HG02571 (cell line): ENCODE measurements at regions not wholly inside any gene's neighbourhood (a gene's known extent, or its start where the extent isn't known, plus 50 kb on each side); places are given as distances from the start of the nearest gene placed in this dataset.
"Not testable (repeated sequence)": the region's sequence is repeated elsewhere in the genome, so short reads cannot be mapped to it uniquely, and the experiment has no call there.

Experiments
- ATAC-seq: cut with Tn5 transposase; IDR thresholded peaks from one replicate; pipeline ENCODE4 v1.9.1; 2021; ENCODE audit warnings: mild to moderate bottlenecking, moderate library complexity; ENCODE audit not compliant: unreplicated experiment

DNA sequence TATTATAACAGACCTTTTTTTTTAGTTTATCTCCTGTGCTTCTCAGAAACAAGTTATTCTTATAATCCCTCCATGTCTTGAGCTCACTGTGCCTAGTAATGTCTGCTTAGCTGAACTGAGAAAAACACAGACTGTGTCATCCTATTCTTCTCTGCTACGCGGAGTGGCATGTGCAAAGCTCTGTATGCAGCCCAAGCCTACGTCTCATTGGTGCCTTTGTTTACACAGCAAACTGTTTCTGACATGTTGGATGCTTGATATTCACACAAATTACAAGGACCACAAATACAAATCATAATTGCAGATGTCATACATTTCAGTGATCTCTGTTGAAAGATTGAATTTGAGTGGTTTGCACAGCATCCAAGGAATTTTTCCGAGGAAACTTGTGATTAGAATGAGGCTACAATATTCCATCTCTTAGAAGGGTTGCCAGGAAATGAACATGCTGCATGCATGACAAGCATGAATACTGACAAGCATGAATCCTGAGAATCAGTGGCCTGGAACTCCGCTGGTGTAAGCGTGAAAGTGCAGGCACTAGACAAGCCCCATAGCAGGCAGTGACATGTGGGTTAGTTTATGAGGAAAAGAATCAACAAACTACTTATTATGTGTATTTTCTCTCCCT, 128.4 kb upstream of the SGK1 start:
- no peak for ATAC-seq

DNA sequence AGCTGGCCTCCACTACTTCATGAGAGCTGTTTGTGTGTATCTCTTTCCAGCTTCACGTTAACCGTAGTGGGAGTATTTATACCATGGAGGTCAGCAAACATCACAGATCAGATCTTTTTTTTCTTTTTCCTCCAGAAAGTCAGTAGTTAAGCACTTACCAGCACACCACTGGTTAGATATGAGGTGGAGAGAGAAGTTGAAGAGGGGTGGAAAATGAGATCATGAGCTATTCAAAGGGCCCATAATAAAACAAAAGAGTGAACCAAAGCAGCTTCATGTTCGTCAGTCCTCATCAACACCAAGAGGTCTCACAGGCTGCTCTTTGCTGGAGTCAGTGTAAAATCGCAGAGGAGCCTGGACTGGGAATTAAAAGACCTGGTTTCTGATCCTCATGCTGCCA, 125.1 kb upstream of the SGK1 start:
- ATAC-seq, result no peak

DNA sequence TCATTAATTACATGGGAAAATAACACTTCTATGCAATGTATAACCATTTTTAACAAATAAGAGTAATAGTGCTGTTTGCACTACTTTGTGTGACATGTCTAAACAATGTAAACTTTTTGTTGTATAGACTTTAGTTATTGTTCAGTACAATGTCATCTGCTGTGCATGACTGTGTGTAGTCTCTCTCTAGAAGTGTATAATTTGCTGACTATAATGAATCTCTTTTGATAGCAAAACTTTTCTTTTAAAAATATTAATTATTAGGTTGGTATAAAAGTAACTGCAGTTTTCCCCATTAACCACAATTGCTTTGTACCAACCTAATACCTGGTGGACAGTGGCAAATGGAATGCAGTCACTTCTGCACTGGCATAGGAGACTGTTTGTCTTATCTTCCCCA, 124.2 kb upstream of the SGK1 start:
- no peak for ATAC-seq

DNA sequence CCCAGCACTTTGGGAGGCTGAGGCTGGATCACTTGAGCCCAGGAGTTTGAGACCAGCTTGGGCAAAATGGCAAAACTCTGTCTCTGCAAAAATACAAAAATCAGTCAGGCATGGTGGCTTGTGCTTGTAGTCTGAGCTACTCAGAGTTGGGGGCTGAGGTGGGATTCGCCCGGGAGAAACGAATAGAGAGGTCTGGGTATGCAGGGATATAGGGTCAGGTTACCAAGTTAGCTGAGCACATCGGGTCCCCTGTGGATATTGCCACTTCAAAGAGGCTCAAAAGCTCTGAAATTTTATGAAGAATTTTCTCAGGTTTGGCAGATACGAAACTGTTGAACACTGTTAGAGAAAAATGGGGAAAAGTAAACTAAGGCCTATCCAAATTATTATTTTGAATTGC, 120.9 kb upstream of the SGK1 start:
- ATAC-seq, result no peak

DNA sequence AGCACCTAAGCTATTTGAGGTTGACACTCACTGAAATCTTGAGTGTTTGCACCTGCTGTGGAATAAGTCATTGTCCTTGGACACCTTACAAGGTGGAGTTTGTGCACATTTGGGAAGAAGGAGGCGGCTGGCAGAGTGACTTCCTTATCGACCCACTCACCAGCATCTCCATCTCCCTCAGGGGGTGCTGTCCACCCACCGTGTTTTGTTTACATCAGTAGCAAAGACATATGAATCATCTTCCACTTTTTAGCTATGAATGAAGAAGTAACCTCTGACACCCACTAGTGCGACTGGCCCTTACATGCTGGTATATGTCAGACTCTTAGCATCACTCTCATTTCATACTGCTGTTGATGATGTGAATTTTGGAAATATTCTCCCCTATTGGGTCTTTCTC, 119.5 kb upstream of the SGK1 start:
- peak; percentile 59 for ATAC-seq

DNA sequence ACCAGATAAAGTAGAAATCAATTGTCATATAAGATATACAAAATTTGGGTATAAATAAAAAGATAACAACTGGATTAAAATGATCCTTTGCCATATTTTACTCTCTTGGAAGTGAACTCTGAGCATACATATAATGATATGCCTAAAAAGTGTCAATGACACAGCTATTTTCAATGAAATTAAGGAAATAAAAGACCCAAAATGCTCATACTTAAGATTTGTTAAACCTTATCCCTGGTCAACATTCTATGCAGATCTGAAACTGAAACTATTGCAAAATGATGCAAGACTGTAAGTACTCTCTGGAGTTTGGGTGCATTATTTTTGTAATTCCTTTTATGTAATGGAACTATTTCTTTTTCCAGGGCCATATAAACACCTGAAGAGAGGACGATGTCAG, 119.0 kb upstream of the SGK1 start:
- ATAC-seq, result no peak

DNA sequence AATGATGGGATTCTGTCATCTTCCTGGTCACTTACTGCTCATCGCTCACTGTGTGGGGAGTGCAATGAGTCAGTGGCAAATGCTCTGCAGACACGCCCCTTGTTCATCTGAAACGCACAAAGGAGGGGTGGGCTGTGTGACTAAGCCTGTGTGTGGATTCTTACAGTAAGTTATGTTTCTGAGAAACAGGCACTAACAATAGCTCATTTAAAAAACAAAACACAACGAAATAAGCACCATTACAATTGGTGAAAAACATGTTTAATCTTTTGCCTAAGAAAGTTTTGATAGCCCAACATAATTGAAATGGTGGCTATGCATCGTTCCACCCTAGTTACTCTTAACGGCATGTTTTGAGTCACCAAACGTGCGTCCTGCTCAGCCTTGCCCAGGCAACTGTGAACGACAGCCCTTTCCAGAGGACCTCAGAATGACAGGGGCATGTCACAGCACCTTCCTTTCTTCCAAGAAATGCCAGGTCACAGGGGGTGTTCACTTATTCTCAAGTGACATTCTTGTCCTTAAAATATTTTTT, 118.4 kb upstream of the SGK1 start:
- ATAC-seq, result peak; percentile 82

DNA sequence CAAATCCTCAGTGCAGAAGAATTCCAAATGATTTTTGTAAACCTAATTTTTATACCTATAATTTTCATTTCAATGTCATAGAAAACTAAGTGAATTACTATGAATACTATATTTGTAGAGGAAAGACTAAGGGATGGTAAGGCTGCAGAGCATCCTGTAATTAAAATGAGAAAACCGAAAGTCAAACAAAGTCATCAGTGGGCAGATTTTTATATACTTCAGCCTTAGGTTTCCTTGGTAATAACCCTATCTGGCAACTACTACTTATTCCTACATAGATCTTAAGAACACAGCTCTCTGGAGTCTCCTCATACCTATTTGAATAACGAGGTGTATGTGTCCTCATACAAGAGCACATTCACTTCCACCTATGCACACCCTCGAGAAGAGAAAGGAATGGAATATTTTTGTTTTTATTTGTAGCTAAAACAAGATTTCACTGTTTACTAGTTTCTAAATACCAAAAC, 117.9 kb upstream of the SGK1 start:
- ATAC-seq, result no peak

DNA sequence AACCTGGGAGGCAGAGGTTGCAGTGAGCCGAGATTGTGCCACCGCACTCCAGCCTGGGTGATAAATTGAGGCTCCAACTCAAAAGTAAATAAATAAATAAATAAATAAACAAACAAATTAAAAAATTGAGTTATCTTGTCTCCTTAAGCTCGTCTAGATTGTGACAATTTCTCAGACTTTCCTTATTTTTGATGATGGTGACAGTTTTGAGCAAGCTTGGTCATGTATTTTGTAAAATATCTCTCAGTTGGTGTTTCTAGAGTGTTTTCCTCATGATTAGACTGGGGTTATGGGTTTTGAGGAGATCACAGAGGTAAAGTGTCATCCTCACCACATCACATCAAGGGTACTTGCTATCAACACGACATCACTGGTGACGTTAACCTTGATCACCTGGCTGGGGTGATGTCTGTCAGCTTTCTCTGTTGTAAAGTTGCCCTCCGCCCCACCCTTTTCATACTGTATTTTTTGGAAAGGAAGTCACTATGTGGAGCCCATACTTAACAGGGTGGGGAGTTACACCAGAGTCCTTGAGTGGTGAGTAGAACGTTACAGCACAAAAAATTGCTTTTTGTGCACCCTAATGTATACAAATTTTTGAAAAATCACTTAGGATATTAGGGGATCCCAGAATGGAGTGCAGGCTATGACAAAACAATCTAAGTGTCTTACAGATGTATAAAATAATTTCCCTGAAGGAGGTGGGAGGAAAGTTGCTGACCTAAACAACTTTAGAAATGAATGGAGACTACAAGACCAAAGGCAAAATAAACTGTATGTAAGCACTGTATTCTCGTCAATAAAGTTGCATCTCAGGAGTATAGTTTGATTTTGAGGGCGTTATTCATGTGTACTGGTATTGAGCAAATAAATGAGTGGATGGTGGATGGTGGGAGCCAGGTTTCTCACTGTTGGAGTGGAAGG, 116.4 kb upstream of the SGK1 start:
- no peak for ATAC-seq

DNA sequence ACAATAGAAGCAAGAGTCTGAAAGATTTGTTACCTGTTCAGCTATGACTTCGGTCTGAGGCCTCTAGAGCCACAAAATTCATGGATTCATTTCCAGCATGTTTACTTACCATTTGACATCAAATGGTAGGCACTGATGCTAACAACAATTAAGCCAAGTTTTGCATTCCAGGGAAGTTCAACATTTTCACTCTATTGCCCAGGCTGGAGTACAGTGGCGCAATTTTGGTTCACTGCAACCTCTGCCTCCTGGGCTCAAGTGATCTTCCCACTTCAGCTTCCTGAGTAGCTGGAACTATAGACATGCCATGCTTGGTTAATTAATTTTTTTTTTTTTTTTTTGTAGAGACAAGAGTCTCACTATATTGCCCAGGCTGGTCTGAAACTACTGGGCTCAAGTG, 114.1 kb upstream of the SGK1 start:
- no peak for ATAC-seq

DNA sequence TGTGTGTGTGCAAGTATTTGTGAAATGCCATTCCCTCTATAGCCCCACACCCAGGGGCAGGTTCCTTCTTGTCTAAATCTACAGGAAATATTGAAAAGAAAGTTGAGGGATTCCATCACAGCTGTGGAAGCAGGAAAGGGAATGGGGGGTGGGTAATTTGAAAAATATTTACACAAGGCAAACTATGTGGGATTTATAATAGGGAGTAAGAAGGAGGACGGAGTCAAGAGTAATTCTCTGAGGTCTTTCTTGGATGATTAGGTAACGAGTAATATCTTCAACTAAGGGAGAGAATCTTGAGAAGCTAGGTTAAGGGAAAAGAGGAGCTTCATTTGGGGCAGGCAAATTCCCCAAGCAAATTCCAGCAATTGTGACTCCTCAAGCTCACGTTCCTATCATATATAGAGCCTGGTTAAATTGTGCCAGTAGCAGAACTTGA, 113.5 kb upstream of the SGK1 start:
- no peak for ATAC-seq

DNA sequence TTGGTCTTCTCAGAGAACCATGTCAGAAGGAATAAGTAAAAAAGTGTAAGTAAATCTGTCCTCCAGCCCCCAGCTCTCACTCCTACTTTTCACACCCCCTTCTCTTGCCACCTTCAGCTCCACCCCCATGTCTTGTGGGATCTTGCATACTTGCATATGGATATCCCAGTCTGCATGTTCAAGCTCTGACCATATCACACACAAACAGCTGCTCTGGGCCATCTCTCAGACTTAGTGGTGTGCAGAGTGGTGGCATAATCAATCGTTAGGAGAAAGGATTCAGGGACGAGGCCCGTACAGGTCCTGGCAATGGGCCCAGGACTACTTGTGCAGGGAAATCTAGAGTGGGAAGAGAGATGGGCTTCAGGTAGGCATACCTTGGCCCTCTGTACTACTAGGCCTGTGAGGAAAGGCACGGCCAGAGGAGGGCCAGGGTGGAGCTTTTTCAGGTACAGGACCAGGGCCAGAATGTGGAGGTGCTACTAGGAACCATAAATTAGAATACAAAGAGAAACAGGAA, 112.0 kb upstream of the SGK1 start:
- ATAC-seq, result no peak

DNA sequence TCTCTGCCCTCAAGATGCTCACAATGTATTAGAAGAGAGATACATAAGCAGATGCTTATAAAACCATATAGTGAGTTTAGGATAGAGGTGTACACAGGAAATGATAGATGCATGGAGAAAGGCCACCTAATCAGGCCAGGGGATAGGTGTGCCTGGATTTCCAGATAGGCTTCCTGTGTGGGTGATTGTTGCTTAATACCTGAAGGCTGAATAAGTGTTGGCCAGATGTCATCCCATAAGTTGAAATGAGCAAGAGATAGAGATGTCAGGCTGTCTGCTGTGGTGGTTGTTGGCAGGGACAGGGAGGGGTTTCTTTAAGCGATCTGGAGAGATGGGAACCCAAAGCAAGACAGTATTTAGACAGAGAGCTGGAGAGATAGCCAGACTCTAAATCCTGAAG, 109.8 kb upstream of the SGK1 start:
- ATAC-seq, result no peak

DNA sequence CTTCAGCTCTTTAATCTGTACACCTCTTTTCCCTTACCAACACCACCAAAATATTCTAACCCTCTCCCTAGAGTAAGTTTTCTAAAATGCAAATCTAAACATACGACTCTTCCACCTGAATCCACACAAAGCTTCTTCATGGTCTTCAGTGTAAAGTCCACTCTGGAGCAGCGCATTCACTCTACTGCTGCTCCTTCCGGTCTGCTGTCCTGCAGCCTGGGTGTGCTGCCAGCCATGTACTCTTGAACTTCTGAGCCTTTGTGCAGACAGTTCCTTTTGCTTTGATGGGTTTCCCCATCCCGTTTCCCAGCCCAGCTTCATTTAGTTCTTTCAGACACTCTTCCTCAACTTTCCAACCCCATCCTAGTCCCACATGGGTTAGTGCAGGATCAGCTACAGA, 108.7 kb upstream of the SGK1 start:
- ATAC-seq, result no peak

DNA sequence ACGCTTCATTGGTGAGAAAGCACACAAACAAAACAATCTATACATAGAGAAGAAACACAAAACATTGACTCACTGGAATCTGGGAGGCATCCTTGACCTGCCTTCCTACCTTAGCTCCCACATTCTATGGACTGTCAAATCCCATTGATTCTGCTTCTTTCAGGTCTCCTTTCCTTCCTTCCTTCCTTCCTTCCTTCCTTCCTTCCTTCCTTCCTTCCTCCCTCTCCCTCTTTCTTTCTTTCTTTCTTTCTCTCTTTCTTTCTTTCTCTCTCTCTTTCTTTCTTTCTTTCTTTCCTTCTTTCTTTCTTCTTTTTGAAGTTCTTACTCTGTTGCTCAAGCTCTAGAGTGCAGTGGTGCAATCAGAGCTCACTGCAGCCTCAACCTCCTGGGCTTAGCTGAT, 108.0 kb upstream of the SGK1 start:
- not testable (repeated sequence) for ATAC-seq

DNA sequence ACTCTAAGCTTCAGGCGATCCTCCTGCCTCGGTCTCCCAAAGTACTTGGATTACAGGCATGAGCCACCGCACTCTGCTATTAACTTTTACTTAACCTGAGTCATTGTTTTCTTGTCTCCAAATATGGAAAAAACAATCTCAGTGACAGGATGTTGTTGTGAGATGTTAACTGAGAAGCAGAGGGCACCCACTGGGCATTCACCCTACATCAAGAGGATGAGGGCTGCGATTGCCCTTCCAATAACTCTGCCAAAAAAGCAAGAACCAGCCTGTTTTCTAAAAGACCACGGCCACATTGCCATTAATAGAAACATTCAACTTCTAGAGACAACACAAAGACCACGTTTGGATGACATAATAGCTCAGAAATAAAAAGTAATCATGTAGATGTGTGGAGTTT, 107.6 kb upstream of the SGK1 start:
- ATAC-seq, result no peak

DNA sequence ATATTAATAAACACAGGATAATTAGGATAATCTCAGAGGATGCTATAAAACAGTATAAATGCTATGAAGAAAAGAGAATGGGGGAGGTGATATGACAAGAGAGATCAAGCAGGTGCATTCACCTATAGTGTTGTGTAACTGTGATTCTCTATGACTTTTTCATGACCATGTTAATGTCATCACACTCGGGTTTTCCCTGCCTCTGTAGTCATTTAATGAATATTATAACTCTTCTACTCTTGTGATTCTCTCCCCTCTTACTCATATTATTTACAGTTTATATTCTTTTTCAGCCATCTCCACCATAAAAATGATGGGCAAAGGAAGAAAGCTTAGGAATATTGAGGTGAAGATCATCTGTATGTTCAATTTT, 106.9 kb upstream of the SGK1 start:
- ATAC-seq, result no peak

DNA sequence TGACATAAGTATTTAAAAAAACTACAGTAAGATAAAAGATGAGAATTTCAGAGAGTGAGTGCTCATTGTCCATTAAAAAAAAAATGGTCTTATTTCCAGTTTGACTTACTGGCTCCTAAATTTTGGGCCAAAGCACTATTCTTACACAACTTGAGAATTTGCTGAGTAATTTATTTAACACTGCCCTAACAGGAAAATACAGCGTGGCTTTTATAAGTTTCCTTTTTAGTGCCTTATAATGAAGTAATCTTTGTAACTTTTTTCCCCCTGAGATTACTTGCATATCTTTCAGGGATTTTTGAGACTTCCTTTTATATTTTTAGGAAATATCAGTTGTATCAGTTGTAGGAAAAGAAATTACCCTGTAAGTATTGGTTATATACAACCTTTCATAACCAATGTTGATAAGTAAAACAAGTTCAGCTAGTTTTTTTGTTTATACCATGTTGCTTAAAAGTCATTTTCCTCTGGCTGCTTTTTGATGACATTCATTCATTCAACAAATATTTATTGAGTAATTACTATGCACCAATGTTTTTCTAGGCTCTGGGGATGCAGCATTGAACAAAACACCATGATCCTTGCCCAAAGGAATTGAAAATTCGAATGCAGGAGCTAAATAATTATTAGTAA, 106.4 kb upstream of the SGK1 start:
- no peak for ATAC-seq

DNA sequence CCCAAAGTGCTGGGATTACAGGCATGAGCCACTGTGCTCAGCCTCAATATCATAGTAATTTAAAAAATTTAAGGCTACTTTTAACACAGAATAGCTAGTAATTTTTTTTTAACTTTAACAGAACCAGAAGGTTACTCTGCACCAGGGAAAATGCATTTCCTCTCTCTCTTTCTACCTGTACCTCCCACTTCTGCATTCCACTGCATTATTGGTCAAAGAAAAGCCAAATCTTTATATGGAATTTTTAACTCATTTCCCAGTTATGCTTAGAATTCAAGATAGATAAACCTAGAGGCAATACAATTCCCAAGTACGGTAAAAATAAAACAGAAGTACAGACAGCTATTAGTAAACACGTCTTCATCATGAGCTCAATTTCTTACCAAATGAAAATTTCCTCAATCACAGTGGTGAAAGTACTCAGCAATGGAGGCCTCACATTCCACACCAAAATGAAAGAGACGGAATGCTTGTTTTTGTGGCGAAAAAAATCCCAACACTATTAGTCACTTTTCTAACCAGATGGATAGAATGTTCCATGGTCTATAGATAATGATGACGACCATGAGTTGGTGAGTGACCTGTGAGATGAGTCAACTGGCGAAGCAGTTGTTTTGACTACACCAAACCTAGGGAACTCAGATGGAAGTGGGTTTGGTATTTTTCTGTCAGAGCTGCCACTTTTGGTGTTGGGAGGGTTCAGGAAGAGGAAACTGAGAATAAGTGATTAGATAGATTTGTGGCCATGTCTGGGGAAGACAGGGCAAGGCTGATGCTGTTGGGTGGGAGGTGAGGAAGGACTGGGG, 104.7 kb upstream of the SGK1 start:
- no peak for ATAC-seq

DNA sequence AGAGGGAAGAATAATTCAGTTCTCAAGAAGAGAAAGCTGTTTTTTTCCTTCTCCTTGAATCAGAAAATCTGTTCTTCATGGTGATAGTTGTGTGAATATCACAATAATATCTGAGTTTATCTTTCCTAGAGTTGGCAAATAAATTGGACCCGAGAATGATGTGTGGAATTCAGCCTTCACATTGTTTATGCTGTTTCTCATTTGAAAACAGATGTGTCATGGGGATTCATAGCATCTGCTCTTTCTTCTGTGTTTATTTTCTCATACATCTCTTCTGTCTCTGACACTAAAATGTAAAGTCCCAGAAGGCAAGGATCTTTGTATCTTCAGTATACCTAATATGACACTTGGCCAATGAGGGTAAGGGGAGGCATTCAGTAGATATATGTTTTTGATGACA, 103.6 kb upstream of the SGK1 start:
- no peak for ATAC-seq
